GM18507 (cell line): ENCODE measurements at regions not wholly inside any gene's neighbourhood (a gene's known extent, or its start where the extent isn't known, plus 50 kb on each side); places are given as distances from the start of the nearest gene placed in this dataset.

ENCODE experiments used
- DNase-seq: peaks from one replicate; pipeline ENCODE4 v3.0.0; 2011; ENCODE audit warnings: low read depth; ENCODE audit not compliant: insufficient read length; ENCODE audit errors: extremely low spot score
- FAIRE-seq: peaks from 2 replicates; lab custom pipeline; 2011; peaks lifted over from hg19 to GRCh38; lab: Jason Lieb, UNC

DNA sequence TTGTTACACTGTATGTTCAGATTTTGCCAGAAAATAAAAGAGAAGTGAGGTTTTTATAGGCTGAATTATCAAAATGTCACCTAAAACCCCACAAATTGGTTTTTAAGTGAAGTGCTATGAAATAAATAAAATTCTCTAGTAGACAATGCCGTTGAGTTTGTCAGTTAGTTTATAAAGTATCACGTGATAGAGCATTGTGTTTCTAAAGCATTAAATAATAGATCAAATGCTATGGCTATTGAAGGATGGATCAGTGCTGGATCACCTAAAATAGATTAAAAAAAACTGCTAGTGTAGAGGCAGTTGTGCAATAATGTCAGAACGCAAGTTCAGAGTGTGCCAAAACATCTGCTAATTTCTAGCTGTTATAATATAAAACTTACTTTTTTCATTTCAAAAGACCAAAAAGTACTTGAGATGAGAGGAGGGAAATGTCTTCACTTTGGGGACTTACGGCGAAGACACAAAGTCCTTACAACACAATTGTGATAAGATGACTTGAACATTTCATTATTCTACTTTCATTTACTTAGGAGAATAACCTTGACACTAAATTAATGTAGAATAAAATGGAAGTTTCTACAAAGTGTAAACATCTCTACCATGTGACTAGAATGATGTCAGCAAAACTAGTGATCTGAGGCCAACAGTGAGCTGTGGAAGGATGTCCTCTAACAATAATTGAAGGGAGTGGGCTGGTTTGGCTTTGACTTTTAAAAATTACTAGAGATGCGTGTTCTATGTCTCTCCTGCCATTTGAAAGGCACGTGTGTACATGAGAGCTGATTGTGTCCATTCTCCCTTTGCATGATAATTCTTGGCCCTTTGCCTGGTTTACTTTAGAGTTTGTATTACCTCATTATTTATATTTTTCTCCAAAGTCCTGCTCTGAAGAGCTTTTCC, 154.4 kb upstream of the PDE3A start:
- DNase-seq (no peak), FAIRE-seq (no peak)

- FAIRE-seq (no peak), DNase-seq (no peak)
Observed at GRCh38 chr12:20220339-20220738, 148.0 kb upstream of the PDE3A start.

DNA sequence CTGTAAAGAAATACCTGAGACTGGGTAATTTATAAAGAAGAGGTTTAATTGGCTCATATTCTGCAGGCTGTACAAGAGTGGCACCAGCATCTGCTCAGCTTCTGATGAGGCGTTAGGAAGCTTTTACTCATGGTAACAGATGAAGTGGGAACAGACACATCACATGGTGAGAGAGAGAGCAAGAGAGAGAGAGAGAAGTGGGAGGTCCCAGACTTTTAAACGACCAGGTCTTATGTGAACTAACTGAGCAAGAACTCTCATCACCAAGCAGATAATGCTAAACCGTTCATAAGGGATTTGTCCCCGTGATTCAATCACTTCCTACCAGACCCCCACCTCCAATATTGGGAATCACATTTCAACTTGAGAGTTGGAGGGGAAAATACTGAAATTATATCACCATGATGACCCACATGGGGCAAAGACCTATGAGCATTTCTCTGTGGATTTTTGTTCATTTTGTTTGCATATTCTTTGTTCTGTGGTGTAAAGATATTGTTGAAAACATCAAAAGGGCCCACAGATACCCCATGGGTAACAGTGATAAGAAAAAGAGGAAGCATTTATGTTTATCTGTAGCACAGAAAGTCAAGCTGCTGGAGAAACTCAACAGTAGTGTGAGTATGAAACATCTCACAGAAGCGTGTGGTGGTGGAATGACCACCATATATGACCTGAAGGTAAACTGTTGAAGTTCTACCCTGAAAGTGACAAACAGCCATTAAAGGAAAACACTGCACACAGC, 135.2 kb upstream of the PDE3A start:
- no peak for FAIRE-seq
- DNase-seq = no peak

DNA sequence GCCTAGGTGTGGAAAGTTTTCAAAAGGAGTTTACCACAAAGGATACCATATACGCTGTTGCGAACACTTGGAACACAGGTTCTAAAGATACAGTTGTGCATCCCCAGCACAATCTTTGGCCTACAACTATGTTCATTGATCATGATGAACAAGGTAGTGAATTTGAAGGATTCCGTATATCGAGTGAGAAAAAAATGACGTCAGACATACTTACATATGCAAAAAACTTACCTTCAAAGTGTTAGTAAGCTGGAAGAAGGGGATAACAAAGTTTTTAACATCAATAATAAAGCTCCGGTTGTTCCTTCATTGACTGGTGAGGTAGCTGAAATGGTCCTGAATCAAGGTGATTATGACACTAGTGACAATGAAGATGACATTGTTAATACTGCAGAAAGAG, 133.9 kb upstream of the PDE3A start:
- no peak for DNase-seq
- FAIRE-seq = no peak

- FAIRE-seq (no peak), DNase-seq (no peak)
Observed at GRCh38 chr12:20237091-20237490, 131.2 kb upstream of the PDE3A start.

DNA sequence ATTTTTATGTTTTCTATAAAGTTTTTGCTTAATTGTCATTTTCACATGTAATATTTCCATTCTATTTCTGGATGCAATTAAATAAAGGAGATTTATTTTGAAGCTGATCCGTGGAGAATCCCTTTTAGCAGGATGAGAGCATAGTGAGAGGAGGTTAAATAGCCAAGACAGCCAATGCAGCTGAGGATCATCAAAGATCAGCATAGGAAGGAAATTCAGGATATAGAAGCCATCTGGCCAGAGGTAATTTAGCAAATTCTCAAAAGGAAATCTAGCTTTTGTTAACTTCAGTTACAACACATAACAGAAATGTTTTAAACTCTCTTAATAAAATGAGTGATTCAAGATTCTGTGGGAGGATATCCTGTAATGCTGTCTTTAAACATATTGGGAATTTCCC, 122.8 kb upstream of the PDE3A start:
- no peak for DNase-seq
- FAIRE-seq = no peak

DNA sequence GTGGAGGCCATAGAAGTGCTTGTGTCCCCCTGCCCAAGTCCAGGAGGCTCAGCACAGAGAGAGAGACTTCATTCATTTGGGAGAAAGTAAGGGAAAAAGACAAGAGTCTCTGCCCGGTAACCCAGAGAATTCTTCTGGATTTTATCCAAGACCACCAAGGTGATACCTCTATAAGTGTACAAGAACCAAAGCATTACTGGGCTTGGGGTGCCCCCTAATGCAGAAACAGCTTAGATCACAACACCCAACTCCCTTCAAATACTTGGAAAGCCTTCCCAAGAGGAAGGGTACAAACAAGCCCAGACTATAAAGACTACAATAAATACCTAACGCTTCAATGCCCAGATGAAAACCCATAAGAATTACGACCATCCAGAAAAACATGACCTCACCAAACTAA, 119.7 kb upstream of the PDE3A start:
- DNase-seq = no peak

DNA sequence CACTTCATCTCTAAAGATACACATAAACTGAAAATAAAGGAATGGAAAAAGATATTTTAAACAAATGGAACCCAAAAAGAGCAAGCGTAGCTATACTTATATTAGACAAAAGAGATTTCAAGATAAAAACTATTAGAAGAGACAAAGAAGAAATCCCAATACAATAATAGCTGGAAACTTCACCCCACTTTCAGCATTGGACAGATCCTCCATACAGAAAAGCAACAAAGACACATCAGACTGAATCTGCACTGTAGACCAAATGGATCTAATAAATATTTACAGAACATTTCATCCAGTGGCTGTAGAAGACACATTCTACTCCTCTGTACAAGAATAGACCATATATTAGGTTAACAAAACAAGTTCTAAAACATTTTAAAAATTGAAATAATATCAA, 117.6 kb upstream of the PDE3A start:
- DNase-seq = no peak
- no peak for FAIRE-seq

More for the DNA sequence above, 119.7 kb upstream of the PDE3A start:
- FAIRE-seq = no peak

DNA sequence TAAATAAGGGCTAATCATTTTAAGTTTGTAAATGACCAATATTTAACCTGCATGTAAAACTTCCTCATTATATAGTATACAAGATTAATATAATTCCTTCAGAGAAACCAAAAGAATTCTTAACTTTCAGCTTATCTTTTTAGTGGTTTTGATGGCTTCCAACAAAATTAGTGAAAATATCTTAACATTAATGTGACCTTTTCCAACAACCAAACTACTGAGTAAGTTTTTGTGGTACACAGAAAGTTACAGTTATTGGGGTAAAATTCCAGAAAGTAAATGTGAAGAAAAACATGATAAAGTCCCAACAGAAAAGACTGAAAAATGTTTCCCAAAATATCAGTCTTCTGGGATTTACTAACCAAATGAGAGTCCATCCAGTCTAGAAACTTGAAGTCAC, 111.0 kb upstream of the PDE3A start:
- FAIRE-seq = no peak
- no peak for DNase-seq

GRCh38 chr12:20259786-20260185, 108.6 kb upstream of the PDE3A start:
- DNase-seq (no peak), FAIRE-seq (no peak)

GRCh38 chr12:20260851-20261250, 107.5 kb upstream of the PDE3A start:
- no peak for DNase-seq
- no peak for FAIRE-seq

GRCh38 chr12:20262119-20262518, 106.2 kb upstream of the PDE3A start:
- FAIRE-seq = no peak

GRCh38 chr12:20264026-20264425, 104.3 kb upstream of the PDE3A start:
- no peak for DNase-seq
- no peak for FAIRE-seq

More at GRCh38 chr12:20262119-20262518, 106.2 kb upstream of the PDE3A start:
- DNase-seq = no peak

DNA sequence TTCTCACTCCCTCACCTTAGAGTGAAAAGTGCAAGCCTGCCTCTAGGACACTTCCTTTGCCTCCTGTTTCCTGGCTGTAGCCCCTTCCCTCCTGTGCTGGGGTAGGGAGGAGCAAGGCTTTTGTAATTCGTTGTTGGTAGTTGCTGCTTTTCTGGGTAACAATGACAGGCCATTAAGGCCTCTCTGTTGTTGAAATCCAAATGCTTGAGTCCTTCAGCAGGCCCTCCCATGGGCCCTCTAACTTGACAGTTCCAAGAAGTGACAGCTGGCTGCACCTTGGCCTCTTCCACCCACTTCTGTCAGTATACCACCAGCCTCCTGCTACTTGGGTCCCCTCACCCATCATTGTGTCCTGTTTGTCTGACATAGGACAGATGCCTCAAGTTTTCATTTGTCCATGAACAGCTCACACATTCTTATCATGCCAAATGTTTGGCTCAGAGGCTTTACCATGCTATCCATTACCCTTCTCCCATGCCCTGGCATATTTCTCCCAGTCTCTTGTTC, 103.7 kb upstream of the PDE3A start:
- FAIRE-seq (no peak), DNase-seq (no peak)

- no peak for FAIRE-seq
- DNase-seq = no peak
Observed at GRCh38 chr12:20268121-20268732, 100.1 kb upstream of the PDE3A start.

GRCh38 chr12:20268771-20269170, 99.6 kb upstream of the PDE3A start:
- DNase-seq (no peak), FAIRE-seq (no peak)

GRCh38 chr12:20269337-20270067, 98.8 kb upstream of the PDE3A start:
- FAIRE-seq = no peak

DNA sequence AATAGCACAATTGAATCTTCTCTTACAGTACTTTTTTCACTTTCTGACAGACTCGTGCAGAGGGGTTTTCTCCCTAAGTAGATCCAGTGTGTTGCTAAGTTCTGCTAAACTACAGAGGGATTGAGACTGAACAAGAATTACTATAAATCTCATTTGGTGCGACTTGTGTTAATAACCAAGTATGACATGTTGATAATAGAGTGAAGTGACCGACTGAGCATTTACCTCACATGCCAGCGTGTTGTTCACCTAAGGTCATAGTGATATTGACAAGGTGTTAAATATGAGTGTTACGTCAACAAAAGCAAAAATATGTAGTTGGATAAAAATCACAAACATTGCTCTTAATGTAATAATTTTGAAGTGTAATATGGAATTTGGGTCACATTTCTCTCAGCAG, 97.8 kb upstream of the PDE3A start:
- no peak for FAIRE-seq
- no peak for DNase-seq

More at GRCh38 chr12:20269337-20270067, 98.8 kb upstream of the PDE3A start:
- no peak for DNase-seq

- no peak for DNase-seq
- FAIRE-seq = no peak
Observed at GRCh38 chr12:20272161-20272560, 96.2 kb upstream of the PDE3A start.

GRCh38 chr12:20272801-20273200, 95.5 kb upstream of the PDE3A start:
- FAIRE-seq (no peak), DNase-seq (no peak)
